IPS-11a (cell line): ENCODE measurements at regions not wholly inside any gene's neighbourhood (a gene's known extent, or its start where the extent isn't known, plus 50 kb on each side); places are given as distances from the start of the nearest gene placed in this dataset.

Experiments used
- H3K4me3 ChIP-seq: one replicate; pipeline ENCODE4 v1.5.1; 2013; ENCODE audit warnings: low read depth, low read length, control low read depth

DNA sequence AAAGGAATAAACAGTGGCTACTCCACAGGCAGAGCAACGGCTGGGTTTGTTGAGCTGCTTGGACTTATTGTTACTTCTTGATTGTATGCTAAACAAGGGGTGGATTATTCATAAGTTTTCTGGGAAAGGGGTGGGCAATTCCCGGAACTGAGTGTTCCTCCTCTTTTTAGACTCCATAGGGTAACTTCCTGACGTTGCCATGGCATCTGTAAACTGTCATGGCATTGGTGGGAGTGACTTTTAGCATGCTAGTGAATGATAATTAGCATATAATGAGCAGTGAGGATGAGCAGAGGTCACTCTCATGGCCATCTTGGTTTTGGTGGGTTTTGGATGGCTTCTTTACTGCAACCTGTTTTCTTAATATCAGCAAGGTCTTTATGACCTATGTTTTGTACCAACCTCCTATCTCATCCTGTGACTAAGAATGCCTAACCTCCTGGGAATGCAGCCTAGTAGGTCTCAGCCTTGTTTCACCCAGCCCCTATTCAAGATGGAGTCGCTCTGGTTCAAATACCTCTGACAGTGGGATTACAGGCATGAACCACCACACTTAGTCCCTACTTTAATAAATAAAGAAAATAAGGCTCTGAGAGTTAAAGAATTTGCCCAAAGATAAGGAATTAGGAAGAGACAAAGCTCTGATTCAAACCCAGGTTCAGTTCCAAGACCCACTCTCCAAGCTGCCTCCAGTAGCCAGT is 65.6 kb upstream of the CLMP start:
- H3K4me3 ChIP-seq, result no peak overlapping the region

DNA sequence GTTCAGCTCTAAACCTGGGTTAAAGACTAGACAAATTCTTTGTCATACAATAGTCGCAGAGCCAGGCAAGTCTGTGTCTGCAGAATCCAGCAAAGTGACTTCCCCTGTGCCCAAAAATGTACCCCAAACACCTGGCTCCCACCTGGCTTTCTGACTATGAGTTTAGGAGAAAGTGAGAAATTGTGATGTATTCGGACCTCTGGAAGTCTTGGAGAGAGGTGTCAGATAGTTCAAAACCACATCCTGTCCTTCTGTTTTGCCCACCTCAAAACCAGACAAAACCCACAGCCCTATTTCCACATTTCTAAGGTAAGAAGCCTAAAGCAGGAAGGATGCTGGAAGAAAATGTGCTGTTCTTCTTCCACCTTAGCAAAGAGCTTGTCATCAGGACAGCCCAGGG is 63.8 kb upstream of the CLMP start:
- H3K4me3 ChIP-seq, result no peak overlapping the region

DNA sequence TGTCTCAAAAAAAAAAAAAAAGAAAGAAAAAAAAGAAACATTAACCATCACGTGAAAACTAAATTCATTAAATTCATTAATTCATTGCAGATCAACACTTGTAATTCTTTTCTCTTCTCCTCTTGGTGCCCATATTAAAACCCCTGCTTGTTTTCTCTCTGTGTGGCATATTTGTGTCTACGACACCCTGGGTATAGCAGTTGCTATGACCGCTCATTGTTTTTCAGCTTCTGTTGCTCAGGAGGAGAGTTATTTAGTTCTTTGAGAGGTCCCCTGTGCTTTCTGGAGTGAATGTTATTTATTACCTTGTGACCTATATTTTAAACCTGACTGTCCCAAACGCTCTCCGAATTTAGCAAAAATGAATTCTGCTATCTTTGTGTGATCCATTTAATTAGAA is 62.3 kb upstream of the CLMP start:
- no peak overlapping the region for H3K4me3 ChIP-seq

DNA sequence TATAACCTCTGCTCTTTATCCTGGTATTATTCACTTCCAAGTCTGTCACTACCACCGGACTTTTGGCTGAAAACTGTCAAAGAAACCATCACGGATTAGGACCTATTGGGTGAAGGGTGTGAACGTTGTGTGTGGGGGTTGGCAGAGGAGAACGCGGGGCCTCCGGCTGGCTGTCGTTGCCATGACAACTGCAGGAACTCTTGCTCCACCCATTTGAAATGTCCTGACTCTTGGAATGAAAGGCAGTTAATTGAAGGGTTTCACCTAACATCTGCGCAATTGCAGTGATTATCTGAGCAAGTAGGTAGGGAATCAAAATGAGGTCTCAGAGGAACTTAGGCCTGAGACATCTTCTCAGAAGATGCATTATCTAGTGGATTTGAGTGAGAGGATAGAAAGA is 60.9 kb upstream of the CLMP start:
- no peak overlapping the region for H3K4me3 ChIP-seq

DNA sequence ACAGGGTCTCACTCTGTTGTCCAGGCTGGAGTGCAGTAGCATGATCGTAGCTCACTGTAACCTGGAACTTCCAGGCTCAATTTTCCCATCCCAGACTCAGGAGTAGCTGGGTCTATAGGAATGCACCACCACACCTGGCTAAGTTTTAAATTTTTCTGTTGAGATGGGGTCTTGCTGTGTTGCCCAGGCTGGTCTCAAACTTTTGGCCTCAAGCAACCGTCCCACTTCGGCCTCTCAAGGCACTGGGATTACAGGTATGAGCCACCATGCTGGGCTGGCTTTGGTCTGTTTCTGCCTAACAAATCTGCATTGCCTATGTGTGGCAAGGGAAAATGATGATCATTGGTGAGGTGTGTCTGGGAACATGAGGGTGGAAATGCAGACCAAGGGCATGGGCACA is 59.3 kb upstream of the CLMP start:
- no peak overlapping the region for H3K4me3 ChIP-seq

DNA sequence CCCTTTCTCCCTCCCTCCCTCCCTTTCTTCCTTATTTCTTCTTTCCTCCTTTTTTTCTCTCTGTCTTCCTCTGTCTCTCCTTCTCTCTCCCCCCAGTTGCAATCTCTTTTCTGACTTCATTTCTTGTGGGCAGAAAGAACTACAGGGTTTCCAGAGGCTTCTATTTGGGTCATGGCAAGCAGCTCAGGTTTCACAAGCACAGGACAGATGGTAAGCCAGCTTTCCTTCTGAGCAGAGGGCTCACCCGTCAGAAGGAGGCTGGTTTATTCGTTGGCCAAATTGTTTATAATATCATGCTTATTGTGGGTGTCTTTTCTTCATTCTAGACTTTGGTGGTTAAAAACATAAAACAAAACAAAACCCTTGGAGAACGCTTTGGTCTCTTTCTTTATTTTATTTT is 58.9 kb upstream of the CLMP start:
- H3K4me3 ChIP-seq, result no peak overlapping the region

DNA sequence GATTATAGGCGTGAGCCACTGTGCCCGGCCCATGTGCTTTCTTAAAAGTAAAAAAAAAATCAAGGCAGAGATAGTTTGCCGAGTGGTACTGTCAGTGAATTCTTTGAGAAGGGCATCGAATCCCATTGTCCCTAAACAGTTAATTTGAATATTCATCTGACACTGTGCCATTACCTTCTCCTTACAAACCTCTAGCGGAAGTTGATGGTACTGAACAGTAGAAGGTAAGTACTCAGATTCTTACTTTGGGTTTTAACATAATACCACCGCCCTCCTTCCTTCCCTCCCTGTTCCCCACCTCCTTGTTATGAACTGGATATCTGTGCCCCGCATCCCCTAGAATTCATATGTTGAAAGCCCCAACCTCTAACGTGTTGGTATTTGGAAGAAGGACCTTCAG is 58.2 kb upstream of the CLMP start:
- no peak overlapping the region for H3K4me3 ChIP-seq

DNA sequence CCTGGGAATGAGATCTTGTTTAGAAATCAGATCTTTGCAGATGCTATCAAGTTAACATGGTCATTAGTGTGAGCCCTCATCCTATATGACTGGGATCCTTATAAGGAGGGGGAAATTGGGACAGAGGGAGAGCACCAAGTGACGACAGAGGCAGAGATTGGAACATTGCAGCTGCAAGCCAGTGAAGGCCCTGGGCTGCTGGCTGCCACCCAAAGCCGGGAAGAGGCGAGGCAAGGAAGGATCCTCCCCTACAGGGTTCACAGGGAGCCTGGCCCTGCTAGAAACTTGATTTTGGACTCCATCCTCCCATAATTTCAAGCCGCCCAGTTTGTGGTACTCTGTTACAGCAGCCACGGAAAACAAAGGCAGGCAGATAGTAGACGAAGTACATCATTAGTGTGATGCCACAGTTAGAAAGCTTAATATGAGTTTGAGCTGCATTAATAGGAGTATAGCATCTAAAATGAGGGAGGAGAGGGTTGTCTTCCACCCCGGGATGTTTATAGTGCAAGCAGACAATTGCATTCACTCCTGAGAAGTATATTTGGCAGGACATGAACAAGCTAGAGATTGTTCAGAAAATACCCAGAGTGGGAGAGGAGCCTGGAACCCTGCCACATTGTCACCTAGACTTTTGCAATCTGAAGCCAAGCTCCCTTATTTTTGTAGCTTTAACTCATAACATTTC is 56.8 kb upstream of the CLMP start:
- no peak overlapping the region for H3K4me3 ChIP-seq

DNA sequence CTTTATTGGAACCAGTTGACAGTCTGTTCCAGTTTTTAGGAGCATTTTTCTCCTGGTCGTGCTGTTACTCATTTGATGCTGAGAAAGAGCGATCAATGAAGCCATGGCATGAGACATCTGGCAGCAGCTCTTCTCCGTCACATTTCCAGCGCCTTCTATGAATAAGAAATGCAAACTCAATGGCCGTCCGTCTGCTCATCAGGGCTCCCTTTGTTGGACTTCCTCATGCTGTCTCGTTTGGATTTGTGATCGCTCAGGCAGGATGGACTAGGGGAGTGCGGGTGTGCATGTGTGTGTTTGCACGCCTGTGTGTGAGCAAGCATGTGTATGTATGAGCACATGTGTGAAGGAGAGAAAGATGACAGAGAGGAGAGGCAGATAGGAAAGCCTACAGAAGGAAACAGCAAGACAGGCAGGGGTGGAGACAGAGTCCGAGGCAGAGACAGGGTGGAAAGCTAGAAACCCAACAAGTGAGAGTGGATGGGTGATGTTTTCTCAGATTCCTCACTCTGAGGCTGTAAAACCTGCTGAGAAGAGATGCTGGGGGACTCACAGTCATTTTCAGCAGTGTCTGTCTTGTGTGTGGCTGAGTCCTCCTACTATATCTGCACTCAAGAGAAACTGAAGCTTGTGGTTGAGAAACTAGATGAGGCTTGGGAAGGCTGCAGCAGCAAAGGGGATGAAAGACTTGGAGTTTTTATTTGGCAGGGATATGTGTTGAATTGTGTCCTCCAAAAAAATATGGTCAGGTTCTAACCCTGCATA is 56.0 kb upstream of the CLMP start:
- no peak overlapping the region for H3K4me3 ChIP-seq

DNA sequence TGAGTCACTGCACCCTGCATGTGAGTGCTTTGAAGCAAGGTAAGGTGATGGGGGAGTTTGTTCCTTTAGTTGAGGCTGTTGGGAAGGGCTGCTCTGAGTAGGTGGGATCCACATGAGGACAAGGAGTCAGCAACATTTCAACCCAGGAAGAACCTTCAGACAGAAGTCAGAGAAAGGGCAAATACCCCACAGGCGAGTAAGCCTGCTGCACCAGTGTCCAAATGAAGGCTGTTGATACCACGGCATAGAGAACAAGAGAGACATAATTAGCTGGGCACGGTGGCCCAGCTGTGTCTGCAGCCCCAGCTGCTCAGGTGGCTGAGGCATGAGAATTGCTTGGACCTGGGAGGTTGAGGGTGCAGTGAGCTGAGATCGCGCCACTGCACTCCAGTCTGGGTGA is 54.3 kb upstream of the CLMP start:
- H3K4me3 ChIP-seq, result no peak overlapping the region

DNA sequence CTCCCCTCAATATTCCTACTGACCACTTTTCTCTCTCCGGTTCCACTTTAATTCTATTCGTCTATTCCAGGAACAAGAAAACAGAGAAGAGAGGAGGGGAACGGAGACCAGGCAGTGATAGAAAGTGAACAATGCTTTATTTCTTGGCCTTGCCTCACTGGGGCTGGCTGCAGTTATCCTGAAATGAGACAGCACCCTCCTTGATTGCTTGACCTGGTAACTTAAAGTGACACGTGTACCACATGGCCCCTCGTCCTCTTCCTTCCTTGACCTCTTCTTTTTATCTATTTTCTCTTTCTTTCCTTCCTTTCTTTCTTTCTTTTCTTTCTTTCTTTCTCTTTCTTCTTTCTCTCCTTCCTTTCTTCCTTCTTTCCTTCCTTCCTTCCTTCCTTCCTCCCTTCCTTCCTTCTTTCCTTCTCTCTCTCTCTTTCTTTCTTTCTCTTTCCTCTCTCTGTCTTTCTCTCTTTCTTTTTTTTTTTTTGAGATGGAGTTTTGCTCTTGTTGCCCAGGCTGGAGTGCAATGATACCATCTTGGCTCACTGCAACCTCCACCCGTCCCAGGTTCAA is 52.8 kb upstream of the CLMP start:
- H3K4me3 ChIP-seq, result no peak overlapping the region

DNA sequence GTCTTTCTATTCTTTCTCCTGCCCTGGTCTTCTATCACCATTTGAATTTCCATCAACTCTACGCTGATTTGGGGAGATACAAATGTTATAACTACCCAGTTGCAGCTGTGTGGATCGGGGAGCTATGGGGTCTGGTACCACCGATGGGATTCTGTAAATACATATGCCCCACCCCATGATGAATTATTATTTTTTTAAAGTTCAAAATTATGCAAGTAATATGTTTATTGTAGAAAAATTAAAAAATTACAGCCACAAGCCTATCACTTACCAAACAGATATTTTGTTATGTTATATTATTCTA is 52.4 kb upstream of the CLMP start:
- H3K4me3 ChIP-seq, result no peak overlapping the region

DNA sequence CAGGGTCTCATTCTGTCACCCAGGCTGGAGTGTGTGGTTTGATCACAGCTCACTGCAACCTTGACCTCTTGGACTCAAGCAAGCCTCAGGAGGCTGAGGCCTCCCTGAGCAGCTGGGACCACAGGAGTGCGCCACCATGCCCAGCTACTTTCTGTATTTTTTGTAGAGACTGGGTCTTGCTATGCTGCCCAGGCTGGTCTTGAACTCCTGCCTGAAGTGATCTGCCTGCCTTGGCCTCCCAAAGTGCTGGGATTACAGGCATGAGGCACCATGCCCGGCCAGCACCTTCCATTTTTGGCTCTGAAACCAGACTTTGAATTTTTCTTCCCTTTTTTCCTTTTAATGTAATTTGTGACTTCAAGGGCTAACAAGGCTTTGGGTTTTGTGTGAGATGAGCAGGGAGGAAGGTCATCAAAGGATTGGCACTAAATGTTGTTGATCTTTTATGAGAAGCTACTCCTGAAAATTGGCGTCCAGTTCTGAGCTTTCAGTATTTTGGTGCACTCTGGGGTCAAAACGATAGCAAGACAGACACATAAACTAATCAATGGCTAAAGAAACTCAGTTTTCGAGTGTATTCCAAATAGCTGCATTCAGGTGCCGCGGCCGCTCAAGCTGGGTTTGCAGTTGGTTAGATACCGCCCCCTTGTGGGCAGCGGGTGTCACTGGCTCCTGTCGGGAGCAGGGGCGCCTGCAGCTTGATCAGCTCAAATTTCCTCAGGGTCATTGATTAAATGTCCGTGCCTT is 51.9 kb upstream of the CLMP start:
- H3K4me3 ChIP-seq, result no peak overlapping the region

DNA sequence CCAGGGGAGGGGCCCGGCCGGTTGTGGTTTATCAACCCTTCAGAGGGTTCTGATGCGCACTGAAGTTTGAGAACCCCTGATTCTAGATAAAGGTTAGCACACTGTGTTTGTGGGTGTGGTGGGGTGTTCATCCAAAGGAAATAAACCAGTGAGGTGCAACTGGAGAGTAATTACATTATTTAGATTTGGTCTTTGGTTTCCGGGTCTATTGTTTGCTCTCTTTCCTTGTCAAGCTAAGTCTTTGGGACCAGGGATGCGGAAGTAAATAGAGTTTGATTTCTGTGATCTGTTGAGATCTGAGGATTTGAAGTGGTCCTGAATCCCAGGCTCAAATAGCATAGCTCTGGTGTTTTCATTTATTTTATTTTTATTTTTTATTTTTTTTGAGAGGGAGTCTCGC is 50.5 kb upstream of the CLMP start:
- no peak overlapping the region for H3K4me3 ChIP-seq
